GM18517 (cell line): ENCODE measurements at regions not wholly inside any gene's neighbourhood (a gene's known extent, or its start where the extent isn't known, plus 50 kb on each side); places are given as distances from the start of the nearest gene placed in this dataset.

Source experiments
- ATAC-seq: cut with Tn5 transposase; IDR thresholded peaks from one replicate; pipeline ENCODE4 v1.9.1; 2021; ENCODE audit warnings: mild to moderate bottlenecking, moderate library complexity; ENCODE audit not compliant: unreplicated experiment

GRCh38 chr7:17512181-17512675 lies 213.8 kb downstream of the AHR start:
- ATAC-seq = no peak

- ATAC-seq = no peak
Measured at GRCh38 chr7:17516771-17517170, 218.3 kb downstream of the AHR start.

- ATAC-seq = no peak
Measured at GRCh38 chr7:17520941-17521340, 222.5 kb downstream of the AHR start.

- no peak for ATAC-seq
Measured at GRCh38 chr7:17521437-17521836, 223.0 kb downstream of the AHR start.

GRCh38 chr7:17523813-17524739 lies 225.6 kb downstream of the AHR start:
- ATAC-seq = no peak

GRCh38 chr7:17524746-17525145 lies 226.3 kb downstream of the AHR start:
- ATAC-seq = no peak

- no peak for ATAC-seq
Measured at GRCh38 chr7:17526621-17527020, 228.2 kb downstream of the AHR start.

GRCh38 chr7:17528636-17529035 lies 230.2 kb downstream of the AHR start:
- ATAC-seq = no peak

- no peak for ATAC-seq
Measured at GRCh38 chr7:17530244-17530643, 231.8 kb downstream of the AHR start.

- ATAC-seq = peak; percentile 68
Measured at GRCh38 chr7:17530741-17531421, 232.4 kb downstream of the AHR start.

GRCh38 chr7:17532861-17533404 lies 234.5 kb downstream of the AHR start:
- ATAC-seq = no peak

GRCh38 chr7:17534348-17534747 lies 235.9 kb downstream of the AHR start:
- ATAC-seq = no peak

GRCh38 chr7:17535776-17536175 lies 237.3 kb downstream of the AHR start:
- ATAC-seq = no peak

- no peak for ATAC-seq
Measured at GRCh38 chr7:17544401-17544800, 245.9 kb downstream of the AHR start.

GRCh38 chr7:17545348-17545747 lies 246.9 kb downstream of the AHR start:
- ATAC-seq = no peak

- ATAC-seq = no peak
Measured at GRCh38 chr7:17546189-17546588, 247.7 kb downstream of the AHR start.

- ATAC-seq = no peak
Measured at GRCh38 chr7:17546592-17546991, 248.1 kb downstream of the AHR start.

GRCh38 chr7:17548014-17548653 lies 249.7 kb downstream of the AHR start:
- no peak for ATAC-seq

GRCh38 chr7:17549406-17549805 lies 251.0 kb downstream of the AHR start:
- ATAC-seq = no peak

GRCh38 chr7:17552373-17552772 lies 253.9 kb downstream of the AHR start:
- ATAC-seq = no peak

- ATAC-seq = no peak
Measured at GRCh38 chr7:17552952-17553351, 254.5 kb downstream of the AHR start.
